GM12878 (cell line): ENCODE measurements at regions not wholly inside any gene's neighbourhood (a gene's known extent, or its start where the extent isn't known, plus 50 kb on each side); places are given as distances from the start of the nearest gene placed in this dataset.

Experiments
- ATAC-seq: fragments of 200-7000 bp; cut with Tn5 transposase; 3 replicates; pipeline ENCODE4 v1.9.1; 2020; ENCODE audit warnings: mild to moderate bottlenecking, moderate library complexity
- BruUV-seq: library from RNA; stranded (reverse); fragments of 400-500 nt; replicated peaks from 2 replicates; lab custom pipeline; 2021; lab: Mats Ljungman, UMichigan
- CTCF ChIA-PET: fragments of 300-600 bp; sonication (Branson Sonifier 250); formaldehyde crosslinking; extraction: SDS; loops from one replicate; lab custom pipeline; 2021; ENCODE audit warnings: inconsistent platforms; lab: Yijun Ruan, JAX
- POLR2A ChIA-PET: fragments of 350-600 bp; formaldehyde crosslinking; extraction: SDS; loops from one replicate; lab custom pipeline; 2021; ENCODE audit warnings: inconsistent platforms; lab: Charles Lee
- RAD21 ChIA-PET: fragments of 300-600 bp; sonication (Branson Sonifier 250); formaldehyde crosslinking; loops from one replicate; lab custom pipeline; 2023; ENCODE audit warnings: antibody characterized with exemption; ENCODE audit not compliant: unreplicated experiment; lab: Charles Lee
- SMC1A ChIA-PET: fragments of 300-600 bp; sonication (Branson Sonifier 250); formaldehyde crosslinking; loops from one replicate; lab custom pipeline; 2023; ENCODE audit not compliant: unreplicated experiment, uncharacterized antibody; lab: Charles Lee
- DNase-seq: peaks from one replicate; pipeline ENCODE4 v3.0.0-alpha.2; 2011; ENCODE audit warnings: low read depth, low spot score
- FAIRE-seq: peaks from 3 replicates; lab custom pipeline; 2011; peaks lifted over from hg19 to GRCh38; lab: Jason Lieb, UNC
- H2AFZ ChIP-seq: 2 replicates; pipeline ENCODE4 v1.6.0; 2011; ENCODE audit warnings: low read depth, low read length, control low read depth; ENCODE audit not compliant: control insufficient read depth
- H3K27ac ChIP-seq: 2 replicates; pipeline ENCODE4 v1.5.1; 2011; ENCODE audit warnings: control low read depth; ENCODE audit not compliant: control insufficient read depth, insufficient read depth
- H3K27me3 ChIP-seq, 2 experiments: replicated peaks in 1 of 2; 2 replicates each; pipeline versions ENCODE4 v1.6.0 to v1.6.1; 2011; ENCODE audit warnings: low read length in 1 of 2; ENCODE audit not compliant: control insufficient read depth in 2 of 2, insufficient read depth in 2 of 2
- H3K36me3 ChIP-seq, 2 experiments: 2 replicates each; pipeline ENCODE4 v1.5.1; 2011; ENCODE audit warnings: low read length in 1 of 2; ENCODE audit not compliant: control insufficient read depth in 2 of 2, insufficient read depth in 2 of 2
- H3K4me1 ChIP-seq: 2 replicates; pipeline ENCODE4 v1.6.1; 2011; ENCODE audit warnings: mild to moderate bottlenecking, low read length, moderate library complexity, mixed read lengths; ENCODE audit not compliant: control insufficient read depth, insufficient read depth
- H3K4me2 ChIP-seq: 2 replicates; pipeline ENCODE4 v1.6.0; 2011; ENCODE audit warnings: control low read depth; ENCODE audit not compliant: control insufficient read depth, insufficient read depth
- H3K4me3 ChIP-seq: fragments of 200-600 bp; sonication (generic); 2 replicates; pipeline ENCODE4 v1.5.1; 2016
- H3K79me2 ChIP-seq: 2 replicates; pipeline ENCODE4 v1.6.0; 2011; ENCODE audit warnings: low read length; ENCODE audit not compliant: control insufficient read depth, insufficient read depth
- H3K9ac ChIP-seq: 2 replicates; pipeline ENCODE4 v1.8.0; 2011; ENCODE audit warnings: low read length, control low read depth, mixed read lengths; ENCODE audit not compliant: control insufficient read depth, insufficient read depth
- H3K9me3 ChIP-seq: replicated peaks from 3 replicates; pipeline ENCODE4 v1.5.1; 2011; ENCODE audit warnings: mild to moderate bottlenecking, low read length; ENCODE audit not compliant: control insufficient read depth, insufficient read depth
- H4K20me1 ChIP-seq: 2 replicates; pipeline ENCODE4 v1.6.0; 2011; ENCODE audit not compliant: control insufficient read depth, insufficient read depth
- CUX1 ChIP-seq: IDR thresholded peaks from 2 replicates; pipeline ENCODE4 v1.6.1; 2012; ENCODE audit warnings: improper control_type of control experiment, low read depth, low read length; ENCODE audit not compliant: insufficient replicate concordance
- E2F8 ChIP-seq: fragments of 450-650 bp; IDR thresholded peaks from 2 replicates; pipeline ENCODE4 v1.6.1; 2018; ENCODE audit warnings: mild to moderate bottlenecking, low read depth, moderate library complexity; ENCODE audit not compliant: partially characterized antibody
- EP300 ChIP-seq, 2 experiments: fragments of 150-350 bp in 1 of 2; IDR thresholded peaks; 2 replicates each; pipeline ENCODE4 v1.6.1; 2011 to 2012; ENCODE audit warnings: low read depth in 2 of 2, low read length in 2 of 2, borderline replicate concordance in 1 of 2, improper control_type of control experiment in 1 of 2, inconsistent platforms in 1 of 2; ENCODE audit not compliant: control insufficient read depth in 1 of 2
- GABPA ChIP-seq: IDR thresholded peaks from 2 replicates; pipeline ENCODE4 v1.6.1; 2014; ENCODE audit warnings: antibody characterized with exemption, low read depth, mild to moderate bottlenecking, inconsistent platforms
- HDAC2 ChIP-seq: fragments of 200-600 bp; sonication (generic); IDR thresholded peaks from 2 replicates; pipeline ENCODE4 v1.6.1; 2017
- IKZF2 ChIP-seq, 2 experiments: fragments of 450-650 bp; IDR thresholded peaks; 2 replicates each; pipeline ENCODE4 v1.6.1; 2017; ENCODE audit warnings: mild to moderate bottlenecking in 2 of 2, moderate library complexity in 2 of 2
- NR2C2 ChIP-seq: IDR thresholded peaks from 2 replicates; pipeline ENCODE4 v1.6.1; 2011; ENCODE audit warnings: borderline replicate concordance, low read depth; ENCODE audit not compliant: control insufficient read depth, insufficient read length
- RCOR1 ChIP-seq: conservative IDR thresholded peaks from 2 replicates; pipeline ENCODE4 v1.6.1; 2012; ENCODE audit warnings: low read depth, low read length, improper control_type of control experiment
- SIX5 ChIP-seq: IDR thresholded peaks from 2 replicates; pipeline ENCODE4 v1.6.1; 2011; ENCODE audit warnings: mild to moderate bottlenecking, low read depth, low read length, moderate library complexity; ENCODE audit not compliant: severe bottlenecking
- SMAD5 ChIP-seq: IDR thresholded peaks from 2 replicates; pipeline ENCODE4 v1.6.1; 2016; ENCODE audit warnings: antibody characterized with exemption, low read depth
- SMARCA5 ChIP-seq: fragments of 450-650 bp; IDR thresholded peaks from 2 replicates; pipeline ENCODE4 v1.6.1; 2017; ENCODE audit warnings: mild to moderate bottlenecking
- SP1 ChIP-seq: IDR thresholded peaks from one replicate; pipeline ENCODE4 v1.6.1; 2011; ENCODE audit warnings: low read depth, low read length
- TCF12 ChIP-seq: IDR thresholded peaks from 2 replicates; pipeline ENCODE4 v1.6.1; 2011; ENCODE audit warnings: low read depth, mild to moderate bottlenecking, low read length
- WRNIP1 ChIP-seq: IDR thresholded peaks from 2 replicates; pipeline ENCODE4 v1.6.1; 2011; ENCODE audit warnings: low read depth, low read length, improper control_type of control experiment, borderline replicate concordance
- ZNF622 ChIP-seq: fragments of 450-650 bp; IDR thresholded peaks from 2 replicates; pipeline ENCODE4 v1.6.1; 2017; ENCODE audit warnings: mild to moderate bottlenecking, inconsistent platforms
- WGBS: methylation state at CpG from one replicate; pipeline ENCODE4 v1.1.6; 2016; ENCODE audit warnings: low lambda C conversion rate; ENCODE audit not compliant: insufficient replicate concordance, insufficient coverage; ENCODE audit errors: missing lambda C conversion rate; 5-methylcytosine and 5-hydroxymethylcytosine counted together
- in situ Hi-C: fragments of 300-500 bp; cut with MboI; formaldehyde crosslinking; loops from 9 replicates; pipeline ENCODE4 v1.14.3; 2018; ENCODE audit warnings: mixed read lengths
- intact Hi-C: fragments of 100-400 bp; cut with micrococcal nuclease; formaldehyde crosslinking; loops from one replicate; pipeline ENCODE4 v1.14.2; 2022; ENCODE audit not compliant: unreplicated experiment

- Histone ChIP-seq H3K4me2 (no peak overlapping the region), H3K9me3 (no peaks in the 10 kb centered on the region), H3K9ac (no peak overlapping the region), H2AFZ (no peak overlapping the region), H3K79me2 (no peaks in the 10 kb centered on the region), H3K27me3 (no peaks in the 10 kb centered on the region; a peak in 2 of 4 replicates), H3K4me3 (no peak overlapping the region), H3K4me1 (no peaks in the 10 kb centered on the region), H4K20me1 (no peaks in the 10 kb centered on the region), H3K27ac (no peak overlapping the region), H3K36me3 (no peaks in the 10 kb centered on the region)
- DNase-seq (no peak), ATAC-seq (no peak), FAIRE-seq (no peak)
- BruUV-seq, result no TSS peak
- 2% methylated on average over 5 of the region's 5 CpGs for WGBS
- ChIA-PET RAD21 (no interaction called here), SMC1A (interaction anchor here (0.6 kb wide), 1 partner anchor 658 kb away, joined by 4 read pairs; no protein-coding TSS in a partner anchor), POLR2A (no interaction called here), CTCF (no interaction called here)
- in situ Hi-C loops (no loop called here), intact Hi-C loops (no loop called here)
- TF ChIP-seq HDAC2, result no peak
- no peak for TF ChIP-seq EP300 (IDR thresholded peaks at IDR 0.05; ENCODE audit: borderline replicate concordance in 1 of 2, control insufficient read depth in 1 of 2, low read depth in 2 of 2, low read length in 2 of 2)
- TF ChIP-seq SIX5, result no peak
- TF ChIP-seq SP1, result no peak
- no peak for TF ChIP-seq SMARCA5
- TF ChIP-seq E2F8, result no peak
- TF ChIP-seq GABPA, result no peak
- no peak for TF ChIP-seq IKZF2 (IDR thresholded peaks at IDR 0.05)
- TF ChIP-seq CUX1, result no peak
- TF ChIP-seq TCF12, result no peak
- no peak for TF ChIP-seq ZNF622
- TF ChIP-seq SMAD5, result no peak
- TF ChIP-seq NR2C2, result no peak
- no peak for TF ChIP-seq WRNIP1
- no peak for TF ChIP-seq RCOR1
Measured at GRCh38 chr1:60923389-60924087, 158.8 kb upstream of the NFIA start.
